HCEC 1CT (cell line): ENCODE measurements at regions not wholly inside any gene's neighbourhood (a gene's known extent, or its start where the extent isn't known, plus 50 kb on each side); places are given as distances from the start of the nearest gene placed in this dataset.
"Not testable (repeated sequence)": the region's sequence is repeated elsewhere in the genome, so short reads cannot be mapped to it uniquely, and the experiment has no call there.

Experiments used
- DNase-seq: peaks from one replicate; pipeline ENCODE4 v3.0.0-alpha.2; 2017

DNA sequence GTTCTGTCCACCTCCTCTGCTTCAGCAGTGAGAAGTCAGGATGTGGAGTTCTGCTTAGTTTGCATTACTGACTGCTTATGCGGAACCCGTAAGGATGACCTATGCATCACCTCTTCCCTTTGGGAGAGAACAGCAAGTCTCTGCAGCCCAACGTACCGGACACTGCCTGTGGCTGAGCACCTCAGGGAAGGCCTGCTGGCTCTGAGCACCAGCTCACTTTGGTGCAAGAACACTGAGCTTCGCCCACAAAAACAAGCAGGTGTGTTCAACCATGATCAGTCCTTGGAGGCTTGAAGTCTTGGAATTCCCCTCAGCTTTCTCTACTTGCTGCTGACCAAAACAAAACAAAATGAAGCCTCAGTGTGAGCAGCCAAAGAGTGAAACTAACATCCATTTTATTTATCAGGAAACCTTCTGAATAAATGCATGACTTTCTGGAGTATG lies 52.7 kb upstream of the NCK2 start:
- no peak for DNase-seq

DNA sequence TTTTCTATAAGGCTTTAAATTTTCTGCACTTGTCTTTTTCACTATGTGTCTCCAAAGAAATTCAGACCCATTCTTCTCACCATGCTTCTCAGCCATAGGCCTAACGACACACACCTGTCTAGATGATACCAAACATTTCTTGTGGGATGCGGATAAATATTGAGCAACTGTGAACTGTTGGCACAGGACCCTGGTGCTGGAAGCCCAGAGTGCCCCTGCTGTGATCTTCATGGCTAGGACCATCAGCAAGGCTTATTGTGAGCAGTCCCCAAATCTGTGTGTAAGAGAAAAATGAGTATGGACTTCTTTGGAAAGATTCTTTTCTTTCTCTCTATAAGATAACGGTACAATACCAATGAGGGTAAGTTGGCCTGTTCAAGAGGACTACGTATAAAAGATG lies 54.1 kb upstream of the NCK2 start:
- no peak for DNase-seq

DNA sequence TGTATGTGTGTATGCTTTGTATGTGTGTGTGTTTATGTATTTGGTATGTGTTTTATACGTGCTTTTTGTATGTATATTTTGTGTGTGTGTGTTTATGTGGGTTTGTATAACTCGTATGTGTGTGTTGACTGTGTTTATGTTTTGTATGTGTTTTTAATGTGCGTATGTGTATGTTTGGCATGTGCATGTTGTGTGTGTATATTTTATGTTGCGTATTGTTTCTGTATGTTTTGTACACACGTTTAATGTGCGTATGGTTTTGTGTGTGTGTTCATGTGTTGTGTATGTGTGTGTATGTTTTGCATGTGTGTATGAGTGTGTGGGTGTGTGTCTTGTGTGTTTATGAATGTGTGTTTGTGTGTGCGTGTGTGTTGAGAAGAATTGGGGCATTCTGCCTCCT lies 55.2 kb upstream of the NCK2 start:
- DNase-seq, result no peak

DNA sequence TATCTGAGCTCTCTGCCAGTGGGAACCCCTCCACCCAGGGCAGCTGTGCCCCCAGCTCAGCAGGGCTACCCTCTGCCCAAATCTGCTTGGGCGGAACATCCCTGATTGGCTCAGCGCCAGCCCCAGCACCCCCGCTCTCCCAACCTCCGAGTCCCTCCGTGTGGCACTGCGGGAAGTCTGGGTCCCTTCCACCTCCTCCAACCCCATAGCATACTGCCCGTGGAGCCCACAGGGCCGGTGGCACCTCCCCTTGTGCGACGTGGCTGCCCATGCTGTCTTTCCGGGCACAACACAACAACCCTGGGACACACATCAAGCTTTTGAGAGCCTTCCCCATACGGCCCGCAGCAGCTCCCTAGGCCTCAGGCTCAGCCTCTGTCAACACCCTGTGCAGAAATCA lies 55.8 kb upstream of the NCK2 start:
- DNase-seq, result no peak

DNA sequence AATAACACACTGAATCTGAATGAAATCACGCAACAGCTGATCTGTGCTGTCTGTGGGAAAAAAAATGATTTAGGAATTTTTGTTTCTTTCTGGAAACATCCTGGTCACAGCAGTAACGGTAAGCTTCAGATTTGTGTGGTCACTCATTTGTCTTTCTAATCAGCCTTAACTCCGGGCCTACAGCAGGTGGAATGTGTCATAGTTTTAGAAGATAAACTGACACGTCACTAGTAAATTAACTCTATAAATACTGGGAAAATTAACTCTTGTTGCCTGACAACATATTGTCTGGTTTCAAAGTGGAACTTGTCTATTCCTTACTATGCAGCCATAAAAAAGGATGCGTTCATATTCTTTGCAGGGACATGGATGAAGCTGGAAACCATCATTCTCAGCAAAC lies 58.1 kb upstream of the NCK2 start:
- no peak for DNase-seq

DNA sequence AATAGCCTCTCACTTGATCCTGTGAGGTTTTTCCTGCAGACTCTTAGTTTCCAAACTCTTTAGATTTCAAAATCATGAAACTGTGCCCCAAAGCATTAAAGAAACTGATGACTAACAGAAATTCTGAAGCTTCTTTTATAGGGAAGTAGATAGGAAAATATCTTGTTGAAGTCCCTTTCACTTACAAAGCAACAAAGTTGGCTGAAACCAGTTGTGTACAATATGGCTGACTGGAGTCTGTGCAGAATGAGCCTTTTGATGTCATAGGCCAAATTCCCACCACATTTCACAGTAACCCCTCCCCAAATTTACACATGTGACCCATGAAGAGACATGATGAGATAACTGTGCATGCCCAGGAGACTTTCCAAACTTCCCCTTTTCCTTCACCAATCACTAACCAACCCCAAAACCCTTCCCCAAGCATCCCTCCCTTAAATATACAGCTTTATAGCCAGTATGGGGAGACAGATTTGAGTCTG lies 61.7 kb upstream of the NCK2 start:
- no peak for DNase-seq

DNA sequence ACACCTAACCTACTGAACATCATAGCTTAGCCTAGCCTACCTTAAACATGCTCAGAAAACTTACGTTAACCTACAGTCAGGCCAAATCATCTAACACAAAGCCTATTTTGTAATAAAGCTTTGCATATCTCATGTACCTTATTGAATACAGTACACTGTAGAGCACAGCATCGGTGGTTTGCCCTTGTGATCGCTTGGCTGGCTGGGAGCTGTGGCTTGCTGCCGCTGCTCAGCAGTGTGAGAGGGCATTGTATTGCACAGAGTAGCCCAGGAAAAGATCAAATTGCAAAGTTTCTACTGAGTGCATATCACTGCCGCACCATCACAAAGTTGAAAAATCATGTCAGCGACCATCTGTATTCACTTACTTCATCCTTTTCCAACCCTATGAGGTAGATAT lies 62.3 kb upstream of the NCK2 start:
- no peak for DNase-seq

DNA sequence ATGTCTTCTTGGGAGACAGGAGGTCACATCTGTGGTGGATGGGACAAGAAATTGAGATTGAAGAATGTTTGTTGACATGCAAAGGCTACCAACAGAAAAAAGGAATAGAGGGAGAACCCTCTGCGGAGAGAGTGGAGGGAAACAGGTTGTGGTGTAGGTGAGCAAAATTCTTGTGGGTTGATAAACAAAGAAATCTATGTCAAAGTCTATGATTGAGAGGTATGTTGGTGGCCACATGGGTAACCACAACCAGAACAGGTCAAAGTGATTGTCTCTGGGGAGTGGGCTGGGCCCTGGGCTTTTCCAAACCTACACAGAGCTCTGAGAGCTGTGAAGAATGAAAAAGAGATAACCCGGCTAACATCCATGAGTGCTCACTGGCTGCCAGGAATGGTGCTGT lies 62.8 kb upstream of the NCK2 start:
- no peak for DNase-seq

DNA sequence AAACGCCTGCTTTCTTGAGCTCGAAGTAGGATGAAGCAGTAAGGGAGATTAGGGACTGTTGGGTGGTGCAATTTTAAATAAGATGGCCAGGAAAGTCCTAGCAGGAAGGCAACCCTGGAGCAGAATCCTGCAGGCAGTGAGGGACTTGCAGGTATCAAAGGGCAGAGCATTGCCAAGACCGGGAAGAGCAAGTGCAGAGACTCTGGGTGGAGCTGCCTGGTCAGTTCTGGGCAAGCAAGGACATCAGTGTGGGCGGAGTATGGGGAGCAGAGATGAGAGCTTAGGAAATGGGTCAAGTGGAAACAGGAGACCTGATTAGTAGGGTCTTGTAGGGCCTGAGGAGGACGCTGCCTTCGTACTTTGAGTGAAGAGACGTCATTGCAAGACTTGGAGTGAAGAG lies 64.4 kb upstream of the NCK2 start:
- no peak for DNase-seq

DNA sequence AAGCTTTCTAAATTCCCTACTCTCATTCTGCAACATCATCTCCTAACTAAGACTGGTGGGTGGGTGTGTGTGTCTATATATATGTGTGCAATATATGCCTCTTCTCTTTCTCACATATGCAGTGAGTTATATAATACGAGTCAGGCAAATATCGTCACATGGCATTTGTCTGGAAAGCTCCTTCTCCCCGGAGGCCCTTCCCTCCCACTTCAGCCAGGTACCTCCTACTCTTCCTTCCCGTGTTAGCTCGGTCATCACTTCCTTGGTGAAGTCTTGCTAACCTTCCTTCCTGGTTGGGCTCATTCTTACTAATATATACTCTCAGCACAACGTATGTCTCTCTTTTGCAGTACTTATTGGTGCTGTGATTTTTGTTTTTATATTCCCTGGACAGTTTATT lies 66.4 kb upstream of the NCK2 start:
- no peak for DNase-seq

DNA sequence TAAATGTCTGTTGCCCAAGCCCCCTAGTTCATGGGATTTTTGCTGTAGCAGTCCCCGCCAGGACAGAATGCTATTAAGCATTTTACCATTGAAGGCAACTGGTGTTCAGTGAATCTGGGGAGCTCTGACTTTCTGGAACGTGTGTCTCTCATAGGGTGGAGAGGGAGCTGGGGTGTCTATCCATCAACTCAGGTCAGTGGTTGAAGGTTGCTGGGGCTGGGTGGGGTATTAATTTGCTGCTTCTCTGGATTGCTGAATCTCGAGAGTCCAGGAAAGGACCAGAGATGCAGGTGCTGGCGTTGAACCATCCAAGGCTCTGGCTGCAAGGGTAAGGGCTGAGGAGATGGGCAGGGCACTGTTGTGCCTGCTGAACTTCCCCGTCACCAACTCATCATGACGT lies 66.8 kb upstream of the NCK2 start:
- no peak for DNase-seq

DNA sequence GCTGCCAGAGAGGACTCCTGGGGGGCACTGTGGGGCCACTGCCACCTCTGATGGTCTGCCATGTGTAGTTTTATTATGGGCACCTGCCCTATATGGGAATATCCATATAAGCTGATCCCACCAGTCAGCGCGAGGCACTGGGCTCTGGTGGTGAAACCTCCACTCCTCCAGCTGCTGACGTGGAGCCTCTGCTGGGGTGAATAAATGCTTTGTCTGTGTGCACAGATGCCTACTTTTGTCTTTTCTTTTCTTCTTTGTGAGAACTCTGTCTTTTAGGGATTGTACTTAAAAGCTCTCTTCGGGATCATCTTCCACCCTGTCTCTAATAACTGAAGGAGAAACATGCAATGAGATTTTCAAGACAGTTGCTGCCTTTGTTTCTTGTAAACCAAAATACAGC lies 68.9 kb upstream of the NCK2 start:
- DNase-seq, result no peak

DNA sequence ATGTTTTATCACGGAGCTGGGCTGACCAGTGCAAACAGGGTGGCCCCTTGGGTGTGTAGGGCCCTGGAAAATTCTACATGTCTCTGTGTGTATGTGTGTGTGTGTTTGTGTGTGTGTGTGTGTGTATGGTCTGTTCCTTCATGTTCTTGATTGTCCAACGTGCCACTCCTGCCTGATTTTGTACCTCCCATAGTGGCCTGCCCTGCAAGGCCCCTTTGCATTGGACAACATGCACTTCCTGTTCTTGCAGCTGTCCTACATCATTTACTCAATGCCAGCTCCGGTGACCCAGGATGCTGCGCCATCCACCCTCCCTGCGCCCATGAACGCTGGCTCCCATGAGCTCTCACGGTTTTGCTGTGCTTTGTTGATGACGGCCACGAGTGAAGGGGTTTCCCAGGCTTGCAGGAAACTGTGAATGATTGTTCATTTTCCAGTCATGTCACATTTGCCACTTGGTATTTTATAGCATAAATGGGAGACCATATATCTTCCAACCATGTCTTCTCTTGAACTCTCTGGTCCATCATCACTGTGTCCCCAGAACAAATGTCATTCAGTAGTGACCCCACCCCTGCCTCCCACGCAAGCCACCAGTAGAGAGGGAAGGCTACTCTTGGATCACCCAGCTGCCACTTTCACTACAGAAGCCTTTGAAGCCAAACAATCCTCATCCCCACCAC lies 69.7 kb upstream of the NCK2 start:
- DNase-seq, result no peak

DNA sequence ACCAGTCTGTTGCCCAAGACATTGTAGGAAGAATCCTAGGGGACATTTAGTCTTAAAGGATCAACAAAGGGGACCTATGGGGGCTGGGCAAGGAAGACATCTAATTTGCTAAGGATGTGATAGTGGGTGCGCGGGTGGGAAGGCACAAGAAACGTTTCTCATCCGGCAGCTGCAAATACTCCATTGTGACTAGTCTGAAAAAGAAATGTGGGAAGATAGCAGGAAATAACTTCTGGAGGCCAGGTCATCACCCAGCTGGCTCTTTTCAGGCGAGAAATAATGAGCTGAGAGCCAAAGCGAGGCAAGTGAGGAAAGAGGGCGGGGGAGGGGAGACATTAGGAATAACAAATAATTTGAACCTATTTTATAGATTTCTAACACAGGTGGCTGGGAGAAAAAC lies 70.3 kb upstream of the NCK2 start:
- DNase-seq, result no peak

DNA sequence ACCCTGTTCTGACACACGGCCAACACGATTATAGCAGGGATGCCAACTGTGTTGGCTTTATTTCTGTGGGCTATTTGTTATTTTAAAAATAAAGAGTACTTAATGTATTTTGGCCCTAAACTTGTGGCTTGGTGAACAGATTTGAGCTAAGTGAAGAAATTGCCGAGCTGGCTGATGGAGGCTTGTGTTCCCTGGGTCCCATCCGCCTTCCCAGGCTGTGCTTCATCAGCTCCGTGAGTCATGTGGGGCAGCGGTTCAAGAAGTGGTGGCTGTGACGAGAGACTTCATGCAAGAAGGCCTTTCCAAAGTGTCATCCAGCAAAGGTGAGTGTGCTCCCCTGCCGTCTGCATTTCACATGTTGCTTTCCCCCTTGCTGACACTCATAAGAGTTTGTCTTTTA lies 73.6 kb upstream of the NCK2 start:
- DNase-seq, result no peak

DNA sequence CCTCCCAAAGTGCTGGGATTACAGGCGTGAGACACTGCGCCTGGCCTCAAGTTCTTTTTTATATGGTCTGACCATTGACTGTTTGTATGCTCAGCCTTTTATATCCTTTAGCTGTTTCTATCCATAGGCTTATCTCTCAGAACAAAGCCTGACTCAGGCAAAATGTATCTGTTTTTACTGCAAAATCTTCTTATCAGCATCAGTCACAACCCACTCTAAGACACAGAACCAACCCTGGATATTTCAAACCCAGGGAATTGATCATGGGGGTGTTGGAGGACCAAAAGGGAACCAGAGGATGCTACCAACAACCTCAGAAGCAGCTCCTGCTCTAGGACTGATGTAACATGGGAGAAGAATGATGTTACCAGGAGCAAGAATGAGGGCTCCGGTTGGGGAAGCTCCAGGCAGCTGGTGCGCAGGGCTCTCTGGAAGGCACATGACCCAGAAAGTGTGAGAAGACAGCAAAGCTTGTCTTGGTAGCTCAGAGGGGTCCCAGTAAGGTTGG lies 75.3 kb upstream of the NCK2 start:
- no peak for DNase-seq

DNA sequence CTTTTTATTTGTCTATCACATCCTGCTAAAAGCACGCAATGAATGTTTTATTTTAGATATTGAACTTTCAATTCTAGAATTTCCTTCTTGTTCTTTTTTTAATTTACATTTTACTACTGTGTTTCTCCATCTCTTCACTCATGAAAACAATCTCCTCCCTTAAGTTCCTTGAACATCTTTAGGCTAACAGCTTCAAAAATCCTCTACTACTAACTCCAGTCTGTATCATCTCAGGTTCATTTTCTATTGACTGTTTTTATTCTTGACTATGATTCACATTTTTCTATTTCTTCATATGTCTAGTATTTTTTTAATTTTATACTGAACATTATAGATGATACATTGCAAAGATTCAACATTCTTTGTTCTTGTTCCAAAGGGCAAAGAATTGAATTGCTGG lies 79.2 kb upstream of the NCK2 start:
- no peak for DNase-seq

DNA sequence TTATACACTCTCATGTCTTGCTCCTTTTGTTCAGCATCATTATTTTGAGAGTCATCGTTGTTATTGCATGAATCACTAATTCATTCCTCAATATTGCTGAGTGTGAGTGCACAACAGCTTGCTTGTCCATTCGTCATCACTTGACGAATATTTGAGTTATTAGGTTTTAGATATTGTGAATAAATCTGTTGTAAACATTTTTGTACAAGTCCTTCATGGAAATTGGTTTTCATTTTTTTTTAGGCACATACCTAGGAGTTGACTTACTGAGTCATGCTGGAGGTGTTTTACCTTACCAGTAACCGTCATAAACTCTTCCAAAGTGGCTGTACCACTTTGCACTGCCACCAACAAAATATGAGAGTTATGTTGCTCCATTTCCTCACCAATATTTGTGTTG lies 84.2 kb upstream of the NCK2 start:
- DNase-seq, result peak; percentile 3

DNA sequence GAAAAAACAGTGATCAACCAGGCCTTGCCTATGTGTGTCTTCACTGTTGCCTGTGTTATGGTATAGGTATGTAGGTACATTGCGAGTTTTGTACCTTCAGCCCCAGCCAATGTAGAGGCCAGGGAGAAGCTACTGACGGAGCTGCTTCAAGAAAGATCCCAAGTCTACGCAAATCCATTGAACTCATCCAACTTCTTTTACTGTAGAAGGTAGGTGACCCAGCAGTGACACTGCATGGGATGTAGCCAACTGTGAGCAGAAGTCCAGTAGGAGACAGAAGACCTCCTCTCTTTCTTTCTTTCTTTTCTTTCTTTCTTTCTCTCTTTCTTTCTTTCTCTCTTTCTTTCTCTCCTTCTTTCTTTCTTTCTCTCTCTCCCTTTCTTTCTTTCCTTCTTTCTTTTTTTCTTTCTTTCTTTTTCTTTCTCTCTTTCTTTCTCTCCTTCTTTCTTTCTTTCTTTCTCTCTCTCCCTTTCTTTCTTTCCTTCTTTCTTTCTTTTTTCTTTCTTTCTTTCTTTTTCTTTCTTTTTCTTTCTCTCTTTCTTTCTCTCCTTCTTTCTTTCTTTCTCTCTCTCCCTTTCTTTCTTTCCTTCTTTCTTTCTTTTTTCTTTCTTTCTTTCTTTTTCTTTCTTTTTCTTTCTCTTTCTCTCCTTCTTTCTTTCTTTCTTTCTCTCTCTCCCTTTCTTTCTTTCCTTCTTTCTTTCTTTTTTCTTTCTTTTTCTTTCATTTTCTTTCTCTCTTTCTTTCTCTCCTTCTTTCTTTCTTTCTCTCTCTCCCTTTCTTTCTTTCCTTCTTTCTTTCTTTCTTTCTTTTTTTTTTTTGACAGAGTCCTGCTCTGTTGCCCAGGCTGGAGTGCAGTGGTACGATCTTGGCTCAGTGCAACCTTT lies 88.7 kb upstream of the NCK2 start:
- DNase-seq, result not testable (repeated sequence)

DNA sequence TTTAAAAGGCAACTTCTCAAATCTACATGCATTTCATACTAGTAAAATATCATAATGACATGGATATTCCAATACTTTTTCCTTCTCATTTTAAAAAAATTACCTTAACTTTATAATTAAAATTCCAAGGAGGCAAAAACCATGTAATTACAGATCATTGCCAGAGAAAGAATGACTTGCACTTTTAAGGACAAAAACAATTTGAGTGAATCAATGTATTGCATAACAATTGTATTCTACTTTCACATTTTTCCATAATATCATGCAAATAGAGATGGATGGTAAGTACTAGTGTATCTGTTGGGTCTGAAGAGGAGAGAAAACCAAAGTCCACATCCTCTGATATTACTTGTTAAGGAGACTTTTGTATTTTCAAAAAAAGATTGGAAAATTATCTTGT lies 89.5 kb upstream of the NCK2 start:
- no peak for DNase-seq

DNA sequence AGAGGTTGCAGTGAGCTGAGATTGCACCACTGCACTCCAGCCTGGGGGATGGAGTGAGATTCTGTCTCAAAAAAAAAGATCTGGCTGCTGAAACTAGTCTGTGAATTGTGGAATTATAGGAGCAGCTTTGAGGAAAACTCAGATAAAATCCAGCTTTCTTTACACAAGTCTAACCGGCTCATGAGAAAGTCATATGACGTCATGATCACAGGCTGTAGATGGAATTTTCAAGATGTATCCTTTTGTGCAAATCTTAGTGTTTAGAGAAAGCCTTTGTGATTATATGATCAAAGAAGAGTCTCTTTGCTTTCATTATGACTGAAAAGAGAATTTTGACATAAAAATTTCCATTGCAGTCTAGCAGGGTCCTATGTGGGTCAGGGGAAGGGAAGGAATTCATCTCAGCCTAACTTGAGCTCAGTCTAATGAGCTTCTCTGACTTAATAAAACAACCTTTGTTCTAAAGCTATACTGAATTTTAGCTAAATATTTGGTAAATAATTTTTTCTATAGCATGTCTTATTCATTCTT lies 90.2 kb upstream of the NCK2 start:
- DNase-seq, result no peak

DNA sequence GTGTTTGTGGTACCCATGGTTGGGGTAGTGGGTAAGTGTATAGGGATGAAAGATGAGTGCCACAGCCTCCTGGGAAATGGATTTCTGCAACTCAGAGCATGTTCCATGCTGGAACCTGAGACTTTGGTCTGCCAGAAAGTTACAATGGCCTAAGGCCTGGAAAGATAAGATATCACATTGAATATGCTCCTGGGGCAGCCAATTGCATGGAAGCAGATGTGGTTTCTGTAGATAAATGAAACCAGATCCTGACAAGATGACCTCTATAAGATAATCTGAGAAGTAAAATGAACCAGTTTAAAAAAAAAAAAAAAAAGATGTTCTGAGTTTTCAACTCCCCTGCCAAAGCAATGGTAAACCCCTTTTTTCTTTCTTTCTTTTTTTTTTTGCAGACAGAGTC lies 91.4 kb upstream of the NCK2 start:
- no peak for DNase-seq

DNA sequence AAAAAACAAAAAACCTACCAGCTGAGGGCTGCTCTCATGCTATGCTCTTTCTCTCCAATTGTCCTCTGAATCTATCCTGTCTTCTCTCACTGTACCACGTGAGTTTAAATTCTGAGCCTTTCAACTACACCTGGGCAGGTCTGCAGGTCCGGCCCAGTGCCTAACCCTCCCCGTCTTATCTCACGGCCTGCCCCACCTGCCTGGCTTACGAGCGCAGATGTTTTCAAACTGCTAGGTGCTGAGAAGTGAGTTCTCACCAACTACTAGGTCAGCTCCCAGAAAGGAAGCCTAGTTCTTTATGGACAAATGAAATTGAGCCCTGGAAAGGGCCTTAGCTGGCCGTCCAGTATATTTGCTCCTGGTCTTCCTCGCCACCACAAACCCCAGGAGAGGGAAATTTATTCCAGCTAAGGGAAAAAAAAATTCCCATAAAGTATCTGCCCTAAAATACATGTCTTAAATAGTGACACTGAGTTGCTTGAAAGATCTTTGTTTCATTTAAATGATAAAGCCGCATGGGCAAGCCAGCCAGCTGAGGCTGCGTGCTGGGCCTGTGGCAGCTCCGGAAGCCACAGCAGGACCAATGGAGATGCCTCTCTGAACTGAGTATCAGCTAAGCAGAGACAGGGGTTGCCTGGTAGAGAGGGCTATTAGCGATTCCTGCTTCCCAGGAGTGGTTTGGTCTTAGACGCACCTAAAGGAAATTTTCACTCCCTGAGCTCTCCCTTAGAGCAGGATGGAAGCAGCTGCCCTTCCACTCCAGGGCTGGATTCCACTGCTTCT lies 92.5 kb upstream of the NCK2 start:
- no peak for DNase-seq
